Effector CD8-positive, alpha-beta T cell (primary cell): ENCODE measurements at regions not wholly inside any gene's neighbourhood (a gene's known extent, or its start where the extent isn't known, plus 50 kb on each side); places are given as distances from the start of the nearest gene placed in this dataset.
"Not testable (repeated sequence)": the region's sequence is repeated elsewhere in the genome, so short reads cannot be mapped to it uniquely, and the experiment has no call there.

ENCODE experiments used
- DNase-seq: peaks from one replicate; lab custom pipeline; 2025; lab: John Stamatoyannopoulos, UW

DNA sequence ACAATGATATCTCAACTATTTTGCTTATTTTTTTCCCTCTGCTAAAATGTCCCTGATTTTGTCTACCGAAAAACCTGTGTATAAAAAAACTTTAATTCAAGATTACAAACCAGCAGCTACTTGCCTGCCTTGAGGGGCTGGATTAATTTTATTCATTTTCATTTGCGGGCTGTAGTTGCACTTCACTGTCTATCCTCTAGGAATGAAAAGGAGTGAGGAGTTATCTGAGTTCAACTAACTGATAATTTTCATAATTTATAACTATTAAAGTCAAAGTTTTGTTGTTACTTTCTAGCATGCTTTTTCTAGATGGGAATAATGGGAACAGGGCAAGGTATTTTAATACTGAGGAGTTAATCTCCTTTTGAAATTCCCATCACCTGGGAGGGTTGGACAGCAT lies 50.3 kb upstream of the AGTPBP1 start:
- DNase-seq: not testable (repeated sequence)

DNA sequence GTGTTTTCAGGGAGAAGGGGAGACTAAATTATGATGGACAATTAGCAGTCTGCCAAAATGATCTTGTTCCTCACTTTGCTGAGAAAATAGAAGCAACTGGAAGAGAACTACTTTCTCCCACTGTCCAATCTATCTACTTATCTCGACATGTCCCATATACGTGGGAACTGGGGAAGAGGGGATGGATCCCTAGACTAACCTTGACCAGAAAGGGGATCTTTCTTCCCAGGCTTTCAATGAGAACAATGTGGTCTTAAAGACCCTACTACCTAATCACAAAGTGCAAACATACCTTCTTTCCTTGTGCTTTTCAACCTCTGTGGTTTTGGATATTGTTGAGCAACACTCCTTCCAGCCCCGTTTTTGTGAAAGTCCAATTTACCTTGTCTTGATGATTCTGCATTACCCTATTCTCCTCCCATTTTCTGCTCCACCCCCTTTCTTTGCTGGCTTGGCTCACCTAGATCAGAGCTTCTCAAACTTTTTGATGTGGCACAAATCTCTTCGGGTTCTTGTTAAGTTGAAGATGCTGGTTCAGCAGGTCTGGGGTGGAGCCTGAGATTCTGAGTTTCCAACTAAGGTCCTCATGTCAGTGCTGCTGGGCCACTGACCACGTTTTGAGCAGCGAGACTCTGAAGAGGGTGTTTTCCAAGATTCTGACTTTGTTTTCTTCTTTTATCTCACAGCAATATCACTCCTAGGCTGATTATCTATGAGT lies 61.4 kb upstream of the AGTPBP1 start:
- peak; percentile 14 for DNase-seq

- not testable (repeated sequence) for DNase-seq
Observed at GRCh38 chr9:85804847-85805133, 63.0 kb upstream of the AGTPBP1 start.

GRCh38 chr9:85805134-85806005 lies 63.6 kb upstream of the AGTPBP1 start:
- peak; percentile 63 for DNase-seq

GRCh38 chr9:85808329-85808728 lies 66.6 kb upstream of the AGTPBP1 start:
- not testable (repeated sequence) for DNase-seq

GRCh38 chr9:85813388-85813787 lies 71.6 kb upstream of the AGTPBP1 start:
- not testable (repeated sequence) for DNase-seq

GRCh38 chr9:85814800-85815199 lies 73.0 kb upstream of the AGTPBP1 start:
- not testable (repeated sequence) for DNase-seq

DNA sequence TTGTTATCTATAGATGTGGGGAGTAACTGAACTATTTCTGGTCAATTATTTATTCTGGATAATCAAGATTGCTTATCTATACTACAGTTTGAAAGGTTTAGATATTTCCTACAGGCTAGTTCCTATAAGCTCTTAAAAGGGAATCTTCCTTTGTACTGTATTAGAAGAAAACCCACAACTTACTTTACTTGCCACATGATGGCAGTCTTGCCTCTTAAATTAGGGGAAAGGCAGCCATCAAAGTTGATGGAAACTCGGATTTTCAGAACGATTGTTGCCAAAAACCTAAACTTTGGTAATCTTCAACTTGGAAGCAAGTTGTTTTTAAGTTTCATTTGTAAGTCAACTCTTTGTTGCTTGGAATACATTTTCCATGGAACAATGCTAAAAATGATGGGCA lies 77.2 kb upstream of the AGTPBP1 start:
- DNase-seq: not testable (repeated sequence)

GRCh38 chr9:85820598-85820997 lies 78.8 kb upstream of the AGTPBP1 start:
- DNase-seq: not testable (repeated sequence)

DNA sequence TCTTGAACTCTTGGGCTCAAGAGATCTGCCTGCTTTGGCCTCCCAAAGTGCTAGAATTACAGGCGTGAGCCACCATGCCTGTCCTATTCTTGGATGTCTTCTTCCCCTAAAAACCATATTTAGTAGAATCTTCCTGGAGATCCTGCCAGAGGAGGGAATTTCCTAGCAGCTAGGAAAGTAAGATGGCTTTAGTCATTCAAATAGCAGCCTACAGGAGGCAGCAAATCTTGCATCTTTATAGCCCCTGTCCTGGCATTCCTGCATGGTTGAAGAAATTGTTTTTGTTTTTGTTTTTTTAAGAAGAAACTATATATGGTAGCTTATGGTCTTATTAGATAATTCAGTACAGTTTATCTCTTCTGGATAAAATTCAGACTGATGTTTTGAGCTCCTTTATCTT lies 83.2 kb upstream of the AGTPBP1 start:
- DNase-seq: not testable (repeated sequence)

- not testable (repeated sequence) for DNase-seq
Observed at GRCh38 chr9:85834591-85834990, 92.8 kb upstream of the AGTPBP1 start.

DNA sequence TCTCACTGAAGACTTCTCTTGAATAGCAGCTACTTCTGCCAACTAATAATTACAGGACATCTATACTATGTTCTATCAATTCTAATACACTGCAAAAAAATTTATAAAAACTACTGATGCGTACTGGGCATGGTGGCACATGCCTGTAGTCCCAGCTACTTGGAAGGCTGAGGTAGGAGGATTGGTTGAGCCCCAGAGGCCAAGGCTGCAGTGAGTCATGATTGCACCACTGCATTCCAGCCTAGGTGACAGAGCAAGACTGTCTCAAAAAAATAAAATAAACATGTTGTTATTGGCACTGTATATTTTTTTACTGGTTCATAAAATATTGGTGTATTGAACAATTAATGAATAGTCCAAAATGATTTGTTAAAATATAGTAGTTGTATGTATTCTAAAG lies 97.0 kb upstream of the NAA35 start:
- not testable (repeated sequence) for DNase-seq

DNA sequence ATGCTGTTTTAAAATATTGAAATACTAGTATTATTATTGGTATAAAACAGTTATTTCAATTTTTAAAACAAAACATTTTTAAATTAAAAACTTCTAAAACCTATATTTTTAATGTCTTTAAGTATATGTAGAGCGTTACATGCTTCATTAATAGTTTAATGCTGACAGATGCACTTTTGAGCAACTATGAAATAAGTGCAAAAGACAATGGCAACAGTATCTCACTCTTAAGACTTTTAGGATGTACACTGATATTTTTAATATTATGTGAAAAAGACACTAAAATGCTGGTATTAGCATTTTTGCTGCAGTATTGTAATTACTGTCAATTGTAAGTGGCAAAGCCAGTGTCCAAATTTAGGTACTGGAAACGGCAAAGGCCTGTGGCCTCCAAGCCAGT lies 93.2 kb upstream of the NAA35 start:
- DNase-seq: not testable (repeated sequence)

GRCh38 chr9:85858056-85858750 lies 82.7 kb upstream of the NAA35 start:
- no peak for DNase-seq

GRCh38 chr9:85859765-85860164 lies 81.2 kb upstream of the NAA35 start:
- no peak for DNase-seq

GRCh38 chr9:85861882-85862281 lies 79.1 kb upstream of the NAA35 start:
- DNase-seq: not testable (repeated sequence)

DNA sequence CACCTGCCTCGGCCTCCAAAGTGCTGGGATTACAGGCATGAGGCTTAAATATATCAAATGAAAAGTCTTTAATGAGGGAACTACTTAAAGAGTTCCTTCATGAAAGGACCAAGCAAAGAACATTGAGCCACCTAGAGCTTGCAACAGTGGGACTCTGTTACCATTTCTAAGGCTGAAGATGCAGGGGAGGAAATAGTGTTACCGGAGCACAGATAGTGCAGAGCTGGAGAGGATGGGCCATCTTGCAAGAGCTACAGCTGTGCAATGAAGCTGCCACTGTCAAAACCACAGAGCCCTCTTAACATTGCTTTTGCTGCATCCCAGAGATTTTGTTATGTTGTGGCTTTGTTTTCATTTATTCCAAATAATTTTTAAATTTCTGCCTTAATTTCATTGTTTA lies 77.1 kb upstream of the NAA35 start:
- DNase-seq: no peak

GRCh38 chr9:85871008-85871407 lies 69.9 kb upstream of the NAA35 start:
- no peak for DNase-seq

- DNase-seq: not testable (repeated sequence)
Observed at GRCh38 chr9:85871683-85872082, 69.3 kb upstream of the NAA35 start.

- no peak for DNase-seq
Observed at GRCh38 chr9:85872463-85872862, 68.5 kb upstream of the NAA35 start.

- no peak for DNase-seq
Observed at GRCh38 chr9:85876628-85877027, 64.3 kb upstream of the NAA35 start.

DNA sequence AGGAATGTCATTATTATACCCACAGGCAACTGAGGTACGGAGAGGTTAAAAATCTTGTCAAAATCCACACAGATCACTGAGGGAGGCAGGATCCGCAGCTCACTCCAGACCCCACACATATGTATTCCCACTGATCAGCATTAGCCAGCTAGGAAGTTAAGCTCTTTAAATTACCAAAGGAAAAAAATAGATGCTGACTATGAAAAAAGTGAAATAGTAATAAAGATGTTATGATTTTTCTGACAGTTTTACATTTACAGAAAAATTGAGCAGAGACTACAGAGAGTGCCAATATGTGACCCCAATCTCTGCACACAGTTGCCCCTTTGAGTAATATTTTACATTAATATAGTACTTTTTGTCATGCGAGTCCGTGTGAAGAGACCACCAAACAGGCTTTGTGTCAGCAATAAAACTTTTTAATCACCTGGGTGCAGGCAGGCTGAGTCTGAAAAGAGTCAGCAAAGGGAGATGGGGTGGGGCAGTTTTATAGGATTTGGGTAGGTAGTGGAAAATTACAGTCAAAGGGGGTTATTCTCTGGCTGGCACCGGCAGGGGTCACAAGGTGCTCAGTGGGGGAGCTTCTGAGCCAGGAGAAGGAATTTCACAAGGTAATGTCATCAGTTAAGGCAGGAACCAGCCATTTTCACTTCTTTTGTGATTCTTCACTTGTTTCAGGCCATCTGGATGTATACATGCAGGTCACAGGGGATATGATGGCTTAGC lies 61.9 kb upstream of the NAA35 start:
- DNase-seq: not testable (repeated sequence)
